Peyer's patch (tissue), 4 donors: ENCODE measurements at regions not wholly inside any gene's neighbourhood (a gene's known extent, or its start where the extent isn't known, plus 50 kb on each side); places are given as distances from the start of the nearest gene placed in this dataset.
"Not testable (repeated sequence)": the region's sequence is repeated elsewhere in the genome, so short reads cannot be mapped to it uniquely, and the experiment has no call there.

Experiments
- DNase-seq, 3 donors: peaks; one replicate each; pipeline ENCODE4 v3.0.0-alpha.2; 2017 to 2019
- H3K27ac ChIP-seq, 4 donors: fragments of 200-600 bp; sonication (generic); one replicate each; pipeline ENCODE4 v1.5.1; 2016 to 2019
- H3K27me3 ChIP-seq, 2 donors: fragments of 200-600 bp; sonication (generic); one replicate each; pipeline ENCODE4 v1.5.1; 2019
- H3K36me3 ChIP-seq, 3 donors: fragments of 200-600 bp; sonication (generic); one replicate each; pipeline ENCODE4 v1.5.1; 2016 to 2019
- H3K4me1 ChIP-seq, 4 donors: fragments of 200-600 bp; sonication (generic); one replicate each; pipeline ENCODE4 v1.5.1; 2016 to 2019
- H3K4me3 ChIP-seq, 4 donors: fragments of 200-600 bp; sonication (generic); 1 replicate in 3 of 4; 2 replicates in 1 of 4; pipeline ENCODE4 v1.5.1; 2016 to 2019; ENCODE audit warnings: mild to moderate bottlenecking in 1 of 4
- H3K9me3 ChIP-seq, 4 donors: fragments of 200-600 bp; sonication (generic); one replicate each; pipeline ENCODE4 v1.5.1; 2016 to 2019; ENCODE audit warnings: mild to moderate bottlenecking in 1 of 4
- POLR2A ChIP-seq, 2 donors: fragments of 450-650 bp; IDR thresholded peaks; one replicate each; pipeline ENCODE4 v1.5.1; 2017; ENCODE audit warnings: antibody characterized with exemption in 2 of 2, mild to moderate bottlenecking in 2 of 2, moderate library complexity in 2 of 2
- TF ChIP-seq, protein P1 (sequence below), 6 experiments: fragments of 450-650 bp in 4 of 6; fragments of 200-600 bp in 2 of 6; sonication (generic) in 1 of 6; IDR thresholded peaks; one replicate each; pipeline ENCODE4 v1.5.1; 2017 to 2019; ENCODE audit warnings: antibody characterized with exemption in 6 of 6, mild to moderate bottlenecking in 3 of 6, moderate library complexity in 1 of 6

- H3K4me3 ChIP-seq: no peak overlapping the region
- no peaks in the 10 kb centered on the region for H3K9me3 ChIP-seq
- no peaks in the 10 kb centered on the region for H3K4me1 ChIP-seq
- no peak overlapping the region for H3K27ac ChIP-seq
- no peaks in the 10 kb centered on the region for H3K36me3 ChIP-seq
- no peak for DNase-seq
- no peak for TF ChIP-seq POLR2A (IDR thresholded peaks at IDR 0.05)
- TF ChIP-seq, protein P1, sequence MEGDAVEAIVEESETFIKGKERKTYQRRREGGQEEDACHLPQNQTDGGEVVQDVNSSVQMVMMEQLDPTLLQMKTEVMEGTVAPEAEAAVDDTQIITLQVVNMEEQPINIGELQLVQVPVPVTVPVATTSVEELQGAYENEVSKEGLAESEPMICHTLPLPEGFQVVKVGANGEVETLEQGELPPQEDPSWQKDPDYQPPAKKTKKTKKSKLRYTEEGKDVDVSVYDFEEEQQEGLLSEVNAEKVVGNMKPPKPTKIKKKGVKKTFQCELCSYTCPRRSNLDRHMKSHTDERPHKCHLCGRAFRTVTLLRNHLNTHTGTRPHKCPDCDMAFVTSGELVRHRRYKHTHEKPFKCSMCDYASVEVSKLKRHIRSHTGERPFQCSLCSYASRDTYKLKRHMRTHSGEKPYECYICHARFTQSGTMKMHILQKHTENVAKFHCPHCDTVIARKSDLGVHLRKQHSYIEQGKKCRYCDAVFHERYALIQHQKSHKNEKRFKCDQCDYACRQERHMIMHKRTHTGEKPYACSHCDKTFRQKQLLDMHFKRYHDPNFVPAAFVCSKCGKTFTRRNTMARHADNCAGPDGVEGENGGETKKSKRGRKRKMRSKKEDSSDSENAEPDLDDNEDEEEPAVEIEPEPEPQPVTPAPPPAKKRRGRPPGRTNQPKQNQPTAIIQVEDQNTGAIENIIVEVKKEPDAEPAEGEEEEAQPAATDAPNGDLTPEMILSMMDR (IDR thresholded peaks at IDR 0.05): no peak
- no peaks in the 10 kb centered on the region for H3K27me3 ChIP-seq
Observed at GRCh38 chr10:109668703-109669102, 254.6 kb downstream of the XPNPEP1 start.

GRCh38 chr10:109668154-109668665 lies 255.1 kb downstream of the XPNPEP1 start:
- no peaks in the 10 kb centered on the region for H3K36me3 ChIP-seq
- no peaks in the 10 kb centered on the region for H3K27me3 ChIP-seq
- no peak for TF ChIP-seq POLR2A (IDR thresholded peaks at IDR 0.05)
- TF ChIP-seq, protein P1 (IDR thresholded peaks at IDR 0.05): no peak
- no peaks in the 10 kb centered on the region for H3K4me1 ChIP-seq
- H3K9me3 ChIP-seq: no peaks in the 10 kb centered on the region
- DNase-seq: no peak
- no peak overlapping the region for H3K4me3 ChIP-seq
- no peak overlapping the region for H3K27ac ChIP-seq

DNA sequence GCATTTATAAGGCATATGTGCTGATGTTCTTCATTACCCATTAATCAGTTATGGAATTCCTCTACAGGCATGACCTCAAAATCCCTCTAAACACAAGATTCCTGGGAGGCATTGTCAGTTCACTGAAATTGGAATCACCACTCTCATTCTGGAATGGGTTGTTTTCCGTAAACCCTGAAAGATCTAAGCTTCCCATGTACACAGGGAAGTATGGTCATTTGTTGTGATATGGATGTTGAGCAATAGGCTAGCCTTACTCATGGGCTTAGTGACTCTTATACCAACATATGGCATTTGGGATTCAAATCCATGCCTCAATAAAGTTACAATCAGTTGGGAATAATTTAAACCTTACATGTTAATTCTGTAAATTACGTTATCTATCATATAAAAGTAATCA lies 258.0 kb downstream of the XPNPEP1 start:
- no peak for DNase-seq
- Histone ChIP-seq H3K27ac (no peak overlapping the region), H3K9me3 (no peaks in the 10 kb centered on the region), H3K4me3 (no peak overlapping the region), H3K36me3 (no peaks in the 10 kb centered on the region), H3K27me3 (no peaks in the 10 kb centered on the region), H3K4me1 (no peaks in the 10 kb centered on the region)
- TF ChIP-seq, protein P1 (IDR thresholded peaks at IDR 0.05): no peak
- no peak for TF ChIP-seq POLR2A (IDR thresholded peaks at IDR 0.05)

GRCh38 chr10:109664554-109664953 lies 258.8 kb downstream of the XPNPEP1 start:
- Histone ChIP-seq H3K36me3 (no peaks in the 10 kb centered on the region), H3K27ac (no peak overlapping the region), H3K27me3 (no peaks in the 10 kb centered on the region), H3K4me1 (no peaks in the 10 kb centered on the region), H3K4me3 (no peak overlapping the region), H3K9me3 (no peaks in the 10 kb centered on the region)
- TF ChIP-seq, protein P1 (IDR thresholded peaks at IDR 0.05): no peak
- TF ChIP-seq POLR2A (IDR thresholded peaks at IDR 0.05): no peak
- DNase-seq: no peak

- DNase-seq: no peak
- TF ChIP-seq, protein P1 (IDR thresholded peaks at IDR 0.05): no peak
- TF ChIP-seq POLR2A (IDR thresholded peaks at IDR 0.05): no peak
Observed at GRCh38 chr10:109663122-109663521, 260.2 kb downstream of the XPNPEP1 start.

GRCh38 chr10:109652612-109653011 lies 270.7 kb downstream of the XPNPEP1 start:
- H3K4me3 ChIP-seq, H3K36me3 ChIP-seq, H3K27me3 ChIP-seq, H3K9me3 ChIP-seq, H3K4me1 ChIP-seq, H3K27ac ChIP-seq, DNase-seq: not testable (repeated sequence)

More at GRCh38 chr10:109663122-109663521, 260.2 kb downstream of the XPNPEP1 start:
- Histone ChIP-seq H3K9me3 (no peaks in the 10 kb centered on the region), H3K4me3 (no peak overlapping the region), H3K4me1 (no peaks in the 10 kb centered on the region), H3K27me3 (no peaks in the 10 kb centered on the region), H3K27ac (no peak overlapping the region), H3K36me3 (no peaks in the 10 kb centered on the region)
